Activated CD8-positive, alpha-beta memory T cell treated with anti-CD3 and anti-CD28 coated beads, Interleukin-2, amount 10 ng/mL, durations not matched to agents 7 days and 5 days (primary cell): ENCODE measurements at regions not wholly inside any gene's neighbourhood (a gene's known extent, or its start where the extent isn't known, plus 50 kb on each side); places are given as distances from the start of the nearest gene placed in this dataset.

Source experiments
- ATAC-seq: fragments of 150-1000 bp; cut with Tn5 transposase; one replicate; pipeline ENCODE4 v1.10.0; 2021; ENCODE audit warnings: moderate library complexity
- CTCF ChIA-PET: fragments of 350-600 bp; sonication (Branson Sonifier 250); formaldehyde crosslinking; loops from one replicate; lab custom pipeline; 2021; ENCODE audit warnings: antibody characterized with exemption; lab: Charles Lee
- DNase-seq: peaks from one replicate; pipeline ENCODE4 v3.0.0-alpha.2; 2020
- H3K27ac Mint-ChIP-seq: one replicate; pipeline ENCODE4 v1.8.0; 2021; ENCODE audit warnings: mild to moderate bottlenecking, mixed read lengths
- H3K27me3 Mint-ChIP-seq: one replicate; pipeline ENCODE4 v1.8.0; 2021; ENCODE audit warnings: mixed read lengths
- H3K36me3 Mint-ChIP-seq: one replicate; pipeline ENCODE4 v1.8.0; 2021; ENCODE audit warnings: mild to moderate bottlenecking, mixed read lengths
- H3K4me1 Mint-ChIP-seq: one replicate; pipeline ENCODE4 v1.8.0; 2021; ENCODE audit warnings: mixed read lengths
- H3K4me3 Mint-ChIP-seq: one replicate; pipeline ENCODE4 v1.8.0; 2021; ENCODE audit warnings: mild to moderate bottlenecking, moderate library complexity, mixed read lengths
- H3K9me3 Mint-ChIP-seq: one replicate; pipeline ENCODE4 v1.8.0; 2022; ENCODE audit warnings: low read depth, mixed read lengths

DNA sequence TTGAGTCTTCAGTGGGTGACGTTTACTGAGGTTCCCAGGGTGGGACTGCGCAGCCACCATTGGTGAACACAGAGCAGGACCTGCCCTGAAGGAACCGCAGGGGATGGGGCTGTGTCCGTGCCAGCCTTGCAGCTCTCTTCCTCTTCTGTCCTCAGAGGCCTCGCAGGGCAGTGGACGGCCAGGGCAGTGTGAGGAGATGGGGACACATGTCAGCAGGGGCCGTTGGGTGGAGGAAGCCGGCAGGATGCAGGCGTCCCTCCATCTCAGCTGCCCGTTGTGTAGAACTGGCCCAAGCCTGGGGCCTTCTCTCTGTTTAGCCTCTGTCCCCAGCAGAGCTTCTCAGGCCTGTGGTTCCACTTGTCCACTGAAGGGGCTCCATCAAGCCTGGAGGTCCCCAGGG lies 53.6 kb upstream of the SMOC2 start:
- CTCF ChIA-PET: no interaction called here
- ATAC-seq (no peak), DNase-seq (no peak)
- Mint-ChIP-seq H3K27me3 (no peaks in the 10 kb centered on the region), H3K9me3 (peaks cover 7% of the 10 kb centered on the region), H3K4me3 (no peak overlapping the region), H3K36me3 (no peaks in the 10 kb centered on the region), H3K27ac (no peak overlapping the region), H3K4me1 (no peaks in the 10 kb centered on the region)

DNA sequence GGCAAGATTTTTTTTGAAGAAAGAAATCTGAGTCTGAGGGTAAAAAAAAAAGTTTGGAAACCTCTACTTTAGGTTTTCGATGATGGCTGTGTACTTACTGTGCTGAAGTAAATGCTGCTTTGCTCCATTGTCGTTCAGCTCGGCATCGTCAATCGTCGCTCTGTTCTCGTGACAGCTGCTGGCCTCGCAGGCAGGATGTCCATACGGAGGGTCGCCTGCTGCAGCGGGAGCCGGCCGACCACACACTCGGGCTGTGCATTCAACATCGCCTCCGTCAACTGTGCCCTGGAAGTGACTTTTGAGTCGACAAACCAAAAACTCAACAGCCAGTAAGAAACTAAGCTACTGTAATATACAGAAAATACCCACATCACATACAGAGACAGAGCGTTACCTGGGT lies 53.1 kb upstream of the SMOC2 start:
- CTCF ChIA-PET: no interaction called here
- H3K36me3 Mint-ChIP-seq: no peaks in the 10 kb centered on the region
- H3K27ac Mint-ChIP-seq: no peak overlapping the region
- DNase-seq: no peak
- no peaks in the 10 kb centered on the region for H3K27me3 Mint-ChIP-seq
- H3K4me1 Mint-ChIP-seq: no peaks in the 10 kb centered on the region
- H3K9me3 Mint-ChIP-seq: peaks cover 4% of the 10 kb centered on the region
- no peak overlapping the region for H3K4me3 Mint-ChIP-seq
- ATAC-seq: no peak

- DNase-seq (no peak), ATAC-seq (no peak)
- Mint-ChIP-seq H3K27ac (no peak overlapping the region), H3K27me3 (no peaks in the 10 kb centered on the region), H3K9me3 (no peaks in the 10 kb centered on the region), H3K36me3 (no peaks in the 10 kb centered on the region), H3K4me1 (no peaks in the 10 kb centered on the region), H3K4me3 (no peak overlapping the region)
- CTCF ChIA-PET: no interaction called here
Measured at GRCh38 chr6:168388641-168389633, 52.0 kb upstream of the SMOC2 start.

GRCh38 chr6:168390749-168391420 lies 50.1 kb upstream of the SMOC2 start:
- Mint-ChIP-seq H3K9me3 (no peaks in the 10 kb centered on the region), H3K4me1 (no peaks in the 10 kb centered on the region), H3K27me3 (no peaks in the 10 kb centered on the region), H3K4me3 (no peak overlapping the region), H3K36me3 (no peaks in the 10 kb centered on the region), H3K27ac (no peak overlapping the region)
- DNase-seq (no peak), ATAC-seq (no peak)
- CTCF ChIA-PET: no interaction called here
